ENCODE measurements at regions not wholly inside any gene's neighbourhood (a gene's known extent, or its start where the extent isn't known, plus 50 kb on each side); places are given as distances from the start of the nearest gene placed in this dataset.
A peak's percentile ranks its signal among the peaks of the same experiment; 100 is the strongest.

DNA sequence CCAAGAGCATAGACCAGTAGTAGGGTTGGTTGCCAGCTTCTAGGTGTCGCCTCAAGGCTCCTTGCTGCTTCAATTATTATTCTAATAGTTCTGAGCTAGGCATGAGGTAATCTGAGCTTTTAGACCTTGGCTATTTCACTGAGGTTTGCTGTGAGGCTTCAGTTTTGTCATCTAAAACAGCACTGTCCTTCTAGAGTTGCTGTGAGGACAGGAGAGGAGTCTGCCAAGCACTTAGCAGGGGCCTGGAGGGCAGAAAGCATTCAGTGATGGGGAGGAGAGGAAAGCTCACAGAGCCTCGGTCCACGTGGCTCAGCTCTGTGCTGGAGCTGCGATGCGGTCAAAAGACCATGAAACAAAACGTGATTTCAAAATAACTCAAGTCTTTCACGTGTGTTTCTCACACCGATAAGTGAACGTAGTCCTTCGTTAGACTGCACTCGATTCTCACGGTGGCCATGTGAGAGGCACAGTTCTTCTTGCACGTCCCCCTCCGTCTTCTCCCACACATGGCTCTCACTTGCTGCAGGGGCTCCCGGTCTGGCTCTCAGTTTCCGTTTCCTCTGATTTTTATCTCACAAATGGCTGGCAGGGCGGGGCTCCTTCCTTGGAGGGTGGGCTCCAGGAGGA is 113.7 kb downstream of the B3GNT2 start:
- DNase-seq (no peak), ATAC-seq (no peak)
- peaks cover 56% of the 10 kb centered on the region for H3K4me1 Mint-ChIP-seq
- no peaks in the 10 kb centered on the region for H3K27me3 Mint-ChIP-seq
- peak overlapping the region; percentile 95 for H3K27ac Mint-ChIP-seq
- H3K9me3 ChIP-seq (ENCODE audit: control insufficient read depth, low read length, poor library complexity, severe bottlenecking), result no peaks in the 10 kb centered on the region
- H3K4me3 Mint-ChIP-seq, result peak overlapping the region; percentile 77
- no peaks in the 10 kb centered on the region for H3K36me3 Mint-ChIP-seq (ENCODE audit: low read depth)

DNA sequence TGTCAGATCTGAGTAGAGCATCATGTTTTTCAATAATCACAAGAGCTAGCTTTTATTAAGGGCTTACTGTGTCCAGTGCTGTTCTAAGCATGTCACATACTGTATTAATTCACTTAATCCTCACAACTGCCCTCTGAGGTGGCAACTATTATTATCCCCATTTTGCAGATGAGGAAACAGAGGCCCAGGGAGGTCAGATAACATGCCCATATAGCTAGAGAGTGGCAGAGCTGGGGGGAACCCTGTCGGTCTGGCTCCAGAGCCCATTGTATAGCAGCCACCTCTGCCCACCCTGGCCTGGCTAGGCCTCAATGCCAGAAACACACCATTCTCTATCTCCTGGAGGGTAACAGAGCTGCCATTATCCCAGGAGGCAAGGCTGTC is 113.2 kb downstream of the B3GNT2 start:
- H3K9me3 ChIP-seq (ENCODE audit: control insufficient read depth, low read length, poor library complexity, severe bottlenecking), result no peaks in the 10 kb centered on the region
- H3K27me3 Mint-ChIP-seq, result no peaks in the 10 kb centered on the region
- H3K4me3 Mint-ChIP-seq, result peak overlapping the region; percentile 77
- peak overlapping the region; percentile 95 for H3K27ac Mint-ChIP-seq
- DNase-seq (no peak), ATAC-seq (no peak)
- H3K4me1 Mint-ChIP-seq, result peaks cover 57% of the 10 kb centered on the region
- no peaks in the 10 kb centered on the region for H3K36me3 Mint-ChIP-seq (ENCODE audit: low read depth)

DNA sequence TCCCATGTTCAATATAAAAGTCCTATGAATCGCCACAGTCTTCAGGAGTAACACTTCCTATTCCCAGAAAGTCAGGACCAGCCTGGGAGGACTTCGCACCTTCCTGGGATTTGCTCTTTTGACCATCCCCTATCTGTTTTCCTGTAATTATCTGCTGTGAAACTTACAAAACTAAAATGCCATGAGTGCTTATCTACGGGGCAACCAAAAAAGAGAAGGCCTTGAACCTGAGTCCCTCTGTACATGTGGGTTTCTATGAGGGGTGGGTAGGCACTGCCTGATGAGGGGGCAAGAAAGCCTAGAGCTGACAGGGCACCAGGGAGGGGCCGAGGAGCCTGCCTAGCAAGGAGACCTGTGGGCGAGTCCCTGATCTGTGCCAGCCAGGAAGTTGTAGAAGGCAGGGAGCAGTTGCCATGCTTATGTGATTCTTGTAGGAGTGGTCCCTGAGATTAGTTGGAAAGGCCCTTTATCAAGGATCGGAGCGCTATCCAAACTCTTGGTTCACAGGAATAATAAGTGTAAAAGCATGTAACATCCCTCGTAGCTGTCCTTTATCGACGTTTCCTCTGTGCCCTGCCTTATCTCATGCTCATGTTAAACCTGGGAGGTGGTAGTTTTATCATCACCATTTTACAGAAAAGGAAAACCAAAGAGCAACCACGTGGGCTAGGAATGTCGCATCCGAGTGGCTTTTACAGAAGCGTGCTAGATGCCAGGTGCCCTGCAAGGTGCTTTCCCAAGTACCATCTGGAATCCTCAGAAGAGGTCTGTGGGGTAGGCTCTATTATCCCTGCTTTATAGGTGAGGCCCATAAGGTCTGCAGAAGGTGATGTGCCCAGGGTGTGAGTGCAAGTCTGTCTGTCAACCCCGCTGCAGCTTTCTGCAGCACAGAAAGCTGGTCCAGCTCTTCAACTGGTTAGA is 111.8 kb downstream of the B3GNT2 start:
- H3K4me3 Mint-ChIP-seq, result no peak overlapping the region
- no peaks in the 10 kb centered on the region for H3K36me3 Mint-ChIP-seq (ENCODE audit: low read depth)
- H3K27ac Mint-ChIP-seq, result peak overlapping the region; percentile 95
- H3K4me1 Mint-ChIP-seq, result peaks cover 63% of the 10 kb centered on the region
- peaks cover under 1% of the 10 kb centered on the region for H3K27me3 Mint-ChIP-seq
- ATAC-seq (no peak), DNase-seq (no peak)
- H3K9me3 ChIP-seq (ENCODE audit: control insufficient read depth, low read length, poor library complexity, severe bottlenecking), result no peaks in the 10 kb centered on the region

DNA sequence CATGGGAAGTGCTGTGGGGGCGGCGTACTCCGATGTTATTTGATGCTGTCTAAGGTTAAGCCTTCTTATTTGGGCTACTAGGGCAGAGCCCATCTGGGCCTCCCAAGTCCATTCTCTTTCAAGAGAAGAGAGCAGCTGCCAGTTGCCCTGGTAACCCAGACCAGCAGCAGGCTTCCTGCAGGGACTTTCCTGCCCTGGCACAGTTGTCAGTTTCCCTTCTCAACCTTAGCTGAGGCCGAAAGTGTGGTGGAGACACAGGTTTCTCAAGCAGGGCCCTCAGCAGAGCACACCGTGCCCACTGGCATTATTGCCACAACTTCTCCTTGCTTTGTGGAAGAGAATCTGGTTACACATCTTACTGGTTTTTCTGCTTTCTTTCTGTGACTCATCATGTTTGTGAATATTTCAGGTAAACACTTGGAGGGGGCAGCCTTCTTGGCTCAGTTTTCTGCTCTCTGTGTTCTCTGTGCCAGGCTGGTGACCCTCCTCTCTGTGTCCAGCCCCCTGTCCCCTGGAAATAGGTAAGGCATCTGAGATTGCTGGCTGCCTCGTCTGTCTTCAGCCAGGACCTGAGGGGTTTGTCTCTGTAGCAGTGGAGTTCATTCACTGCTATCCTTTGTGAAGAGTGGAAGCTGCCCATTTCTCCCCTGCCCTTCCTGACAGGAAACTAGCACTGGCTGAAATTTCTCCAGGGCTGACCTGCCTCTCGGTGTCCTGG is 111.0 kb downstream of the B3GNT2 start:
- DNase-seq (peak in 1 of 3 donors; percentile 23), ATAC-seq (peak; percentile 79)
- Mint-ChIP-seq H3K4me3 (peak overlapping the region; percentile 55), H3K36me3 (ENCODE audit: low read depth) (no peaks in the 10 kb centered on the region), H3K27me3 (peaks cover 6% of the 10 kb centered on the region), H3K4me1 (peaks cover 69% of the 10 kb centered on the region), H3K27ac (peak overlapping the region; percentile 95)
- H3K9me3 ChIP-seq (ENCODE audit: control insufficient read depth, low read length, poor library complexity, severe bottlenecking), result no peaks in the 10 kb centered on the region

DNA sequence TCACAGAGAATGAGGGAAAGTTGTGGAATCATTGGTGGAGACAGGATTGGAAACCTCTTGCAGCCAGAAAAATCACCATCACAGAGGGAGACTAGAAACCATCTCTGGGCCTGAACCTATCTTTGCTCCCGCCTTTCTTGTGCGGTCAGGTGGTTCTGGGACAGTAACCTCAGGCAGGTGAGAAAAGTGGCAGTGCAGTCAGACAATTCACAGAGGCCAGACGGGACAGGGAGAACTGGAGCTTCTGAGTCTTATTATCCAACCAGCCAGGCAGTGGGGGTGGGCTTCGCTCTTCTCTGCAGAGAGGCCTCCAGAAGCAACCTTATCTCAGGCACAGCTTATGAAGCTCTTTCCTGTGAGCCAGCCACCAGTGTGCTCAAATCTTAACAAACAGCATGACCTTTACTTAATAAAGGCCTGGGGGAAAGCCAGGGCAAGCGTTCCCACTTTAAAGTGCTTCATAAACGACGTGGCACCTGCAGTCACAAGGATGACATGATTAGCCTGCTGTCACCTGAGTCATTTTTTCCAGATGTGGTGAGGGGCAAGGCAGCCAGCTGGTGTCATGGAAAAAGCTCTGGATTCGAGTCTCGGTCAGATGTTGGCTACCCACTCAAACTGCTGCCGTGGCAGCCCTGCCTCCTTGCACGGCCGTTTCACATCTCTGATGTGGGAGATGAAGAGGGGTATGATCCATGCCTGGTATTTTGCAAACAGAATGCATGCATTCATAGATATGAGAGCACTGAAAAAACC is 109.7 kb downstream of the B3GNT2 start:
- DNase-seq, result no peak
- peak overlapping the region; percentile 95 for H3K27ac Mint-ChIP-seq
- no peak for ATAC-seq
- H3K9me3 ChIP-seq (ENCODE audit: control insufficient read depth, low read length, poor library complexity, severe bottlenecking), result no peaks in the 10 kb centered on the region
- peaks cover 67% of the 10 kb centered on the region for H3K4me1 Mint-ChIP-seq
- H3K27me3 Mint-ChIP-seq, result peaks cover 6% of the 10 kb centered on the region
- H3K36me3 Mint-ChIP-seq (ENCODE audit: low read depth), result no peaks in the 10 kb centered on the region
- H3K4me3 Mint-ChIP-seq, result peak overlapping the region; percentile 77

DNA sequence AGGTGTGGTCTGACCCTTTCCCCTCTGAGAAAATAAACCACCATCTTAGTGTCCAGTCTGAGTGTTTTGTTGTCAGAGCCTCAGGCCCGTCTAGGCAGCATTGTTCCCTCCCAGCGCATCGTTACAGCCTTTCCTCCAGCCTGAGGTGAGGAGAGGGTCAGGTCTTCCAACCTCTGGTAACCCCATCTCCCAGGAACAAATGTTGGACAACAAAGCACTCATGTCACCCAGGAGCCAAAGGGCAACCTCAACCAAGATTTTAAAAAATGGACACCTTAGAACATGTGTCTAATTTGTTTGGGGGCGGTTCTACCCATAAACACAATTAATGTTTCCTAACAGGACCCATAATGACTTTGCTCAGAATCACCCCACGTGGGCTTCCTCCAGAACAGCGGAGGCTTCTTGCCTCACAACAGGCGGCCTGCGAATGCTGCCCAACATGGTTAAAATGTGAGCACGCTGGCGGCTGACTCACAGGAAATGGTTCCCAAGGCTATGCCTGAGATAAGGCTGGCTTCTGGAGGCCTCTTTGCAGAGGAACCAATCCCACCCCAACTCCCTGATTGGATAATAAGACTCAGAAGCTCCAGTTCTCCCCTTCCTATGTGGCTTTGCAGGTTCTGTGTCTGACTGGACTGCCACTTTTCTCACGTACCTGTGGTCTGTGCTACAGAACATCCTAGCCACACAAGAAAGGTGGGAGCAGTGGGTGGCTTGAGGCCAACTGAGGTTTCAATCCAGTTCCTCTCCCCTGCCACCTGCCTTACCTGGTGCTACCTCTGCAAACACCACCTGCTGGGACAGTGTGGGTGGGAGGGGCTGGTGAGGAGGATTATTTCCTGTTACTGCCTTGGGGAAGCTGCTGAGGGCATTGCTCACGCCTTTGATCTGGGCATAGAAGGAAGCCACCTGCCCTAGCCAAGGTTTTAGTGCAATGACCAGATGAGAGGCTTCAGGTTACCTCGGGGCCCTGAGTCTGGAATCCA is 108.8 kb downstream of the B3GNT2 start:
- peak overlapping the region; percentile 95 for H3K27ac Mint-ChIP-seq
- no peaks in the 10 kb centered on the region for H3K9me3 ChIP-seq (ENCODE audit: control insufficient read depth, low read length, poor library complexity, severe bottlenecking)
- peak overlapping the region; percentile 77 for H3K4me3 Mint-ChIP-seq
- DNase-seq, result no peak
- H3K27me3 Mint-ChIP-seq, result peaks cover 6% of the 10 kb centered on the region
- peak; percentile 42 for ATAC-seq
- no peaks in the 10 kb centered on the region for H3K36me3 Mint-ChIP-seq (ENCODE audit: low read depth)
- peaks cover 60% of the 10 kb centered on the region for H3K4me1 Mint-ChIP-seq

DNA sequence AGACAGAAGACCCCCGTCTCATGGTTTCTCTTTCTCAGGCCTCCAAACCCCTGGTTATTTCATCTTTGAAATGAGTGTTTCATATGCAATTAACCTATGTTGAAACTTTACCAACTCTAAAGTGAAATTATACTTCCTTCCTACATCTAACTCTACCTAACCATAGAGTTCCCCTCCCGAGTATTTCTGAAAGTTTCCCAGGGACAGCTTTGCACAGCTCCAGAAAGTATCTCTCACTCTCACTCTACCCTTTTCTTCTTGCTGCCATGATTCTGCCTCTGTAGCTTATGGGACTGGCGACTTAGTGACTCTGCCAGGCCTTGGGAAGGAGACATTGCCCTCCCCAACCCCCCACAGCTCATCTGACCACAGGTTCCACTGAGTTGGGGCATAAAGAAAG is 107.9 kb downstream of the B3GNT2 start:
- H3K27me3 Mint-ChIP-seq, result peaks cover 6% of the 10 kb centered on the region
- peak overlapping the region; percentile 61 for H3K4me3 Mint-ChIP-seq
- no peaks in the 10 kb centered on the region for H3K9me3 ChIP-seq (ENCODE audit: control insufficient read depth, low read length, poor library complexity, severe bottlenecking)
- peak overlapping the region; percentile 95 for H3K27ac Mint-ChIP-seq
- ATAC-seq (no peak), DNase-seq (no peak)
- H3K4me1 Mint-ChIP-seq, result peaks cover 51% of the 10 kb centered on the region
- H3K36me3 Mint-ChIP-seq (ENCODE audit: low read depth), result no peaks in the 10 kb centered on the region

DNA sequence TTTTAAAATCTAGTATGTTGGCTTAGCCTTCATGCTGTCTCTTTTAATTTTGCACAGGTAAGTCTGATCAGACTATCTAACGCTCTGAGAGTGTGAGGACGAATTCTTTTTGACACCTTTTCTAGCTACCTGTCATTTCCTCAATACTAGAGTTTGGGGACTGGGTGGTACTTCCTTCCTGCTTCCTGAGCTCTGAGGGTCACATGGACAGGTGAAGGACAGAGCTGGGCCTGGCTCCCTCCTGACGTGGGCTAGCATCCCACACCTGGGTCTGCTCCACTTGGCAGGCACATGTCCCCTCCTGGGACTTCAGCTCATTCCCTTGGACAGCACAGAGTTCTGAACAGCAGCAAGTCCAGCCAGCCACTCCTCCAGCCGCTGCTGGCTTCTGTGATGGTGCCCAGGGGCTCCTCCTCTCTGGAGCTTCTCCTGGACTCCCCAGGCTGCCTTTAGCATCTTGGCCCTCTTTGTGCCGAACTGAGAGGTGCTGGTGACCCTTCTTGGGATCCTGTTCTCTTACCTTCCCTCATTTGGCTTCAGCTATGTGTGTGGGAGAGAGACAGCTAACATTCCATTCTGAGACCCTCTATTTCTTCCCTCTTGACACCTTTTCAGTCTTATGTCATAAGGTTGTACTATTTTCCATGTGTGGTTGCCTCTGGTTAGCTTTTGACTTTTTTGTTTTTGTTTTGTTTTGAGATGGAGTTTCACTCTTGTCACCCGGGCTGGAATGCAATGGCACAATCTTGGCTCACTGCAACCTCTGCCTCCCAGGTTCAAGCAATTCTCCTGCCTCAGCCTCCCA is 106.9 kb downstream of the B3GNT2 start:
- Mint-ChIP-seq H3K4me3 (peak overlapping the region; percentile 77), H3K36me3 (ENCODE audit: low read depth) (no peaks in the 10 kb centered on the region), H3K4me1 (peaks cover 51% of the 10 kb centered on the region), H3K27ac (peak overlapping the region; percentile 63), H3K27me3 (peaks cover 6% of the 10 kb centered on the region)
- DNase-seq (no peak), ATAC-seq (no peak)
- no peaks in the 10 kb centered on the region for H3K9me3 ChIP-seq (ENCODE audit: control insufficient read depth, low read length, poor library complexity, severe bottlenecking)

DNA sequence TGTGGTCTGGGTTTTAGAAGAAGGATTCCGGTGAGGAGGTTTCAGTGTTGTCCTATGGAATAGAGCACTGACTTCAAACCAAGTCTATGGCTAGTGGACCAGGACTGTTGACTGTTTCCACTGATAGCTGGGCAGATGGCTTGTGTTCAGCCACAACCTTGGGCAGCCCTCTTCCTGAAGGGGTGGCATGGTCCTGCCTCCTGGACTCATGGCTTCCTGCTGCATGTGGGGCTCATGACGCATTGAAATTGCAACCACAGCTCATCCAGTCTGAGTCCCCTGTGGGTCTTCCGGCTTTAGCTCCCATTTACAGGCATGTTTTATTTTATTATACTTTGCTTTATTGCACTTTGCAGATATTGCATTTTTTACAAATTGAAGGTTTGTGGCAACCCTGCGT is 105.0 kb downstream of the B3GNT2 start:
- Mint-ChIP-seq H3K36me3 (ENCODE audit: low read depth) (no peaks in the 10 kb centered on the region), H3K27ac (no peak overlapping the region), H3K4me1 (peaks cover 36% of the 10 kb centered on the region), H3K27me3 (peaks cover 19% of the 10 kb centered on the region), H3K4me3 (no peak overlapping the region)
- H3K9me3 ChIP-seq (ENCODE audit: control insufficient read depth, low read length, poor library complexity, severe bottlenecking), result no peaks in the 10 kb centered on the region
- ATAC-seq (no peak), DNase-seq (no peak)

DNA sequence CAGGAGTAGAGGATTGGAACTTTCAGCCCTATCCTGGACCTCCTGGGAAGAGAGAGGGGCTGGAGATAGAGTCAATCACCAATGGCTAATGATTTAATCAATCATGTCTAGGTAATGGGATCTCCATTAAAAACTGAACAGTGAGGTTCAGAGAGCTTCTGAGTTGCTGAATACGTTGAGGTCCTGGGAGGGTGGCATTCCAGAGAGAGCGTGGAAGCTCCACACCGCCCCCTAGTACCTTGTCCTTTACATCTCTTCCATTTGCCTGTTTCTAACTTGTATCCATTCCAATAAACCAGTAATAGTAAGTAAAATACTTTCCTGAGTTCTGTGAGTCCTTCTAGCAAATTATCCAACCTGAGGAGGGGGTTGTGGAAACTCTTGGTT is 101.7 kb downstream of the B3GNT2 start:
- Mint-ChIP-seq H3K27ac (no peak overlapping the region), H3K27me3 (peaks cover 18% of the 10 kb centered on the region), H3K36me3 (ENCODE audit: low read depth) (no peaks in the 10 kb centered on the region), H3K4me3 (no peak overlapping the region), H3K4me1 (peaks cover 6% of the 10 kb centered on the region)
- DNase-seq (no peak), ATAC-seq (no peak)
- no peaks in the 10 kb centered on the region for H3K9me3 ChIP-seq (ENCODE audit: control insufficient read depth, low read length, poor library complexity, severe bottlenecking)

DNA sequence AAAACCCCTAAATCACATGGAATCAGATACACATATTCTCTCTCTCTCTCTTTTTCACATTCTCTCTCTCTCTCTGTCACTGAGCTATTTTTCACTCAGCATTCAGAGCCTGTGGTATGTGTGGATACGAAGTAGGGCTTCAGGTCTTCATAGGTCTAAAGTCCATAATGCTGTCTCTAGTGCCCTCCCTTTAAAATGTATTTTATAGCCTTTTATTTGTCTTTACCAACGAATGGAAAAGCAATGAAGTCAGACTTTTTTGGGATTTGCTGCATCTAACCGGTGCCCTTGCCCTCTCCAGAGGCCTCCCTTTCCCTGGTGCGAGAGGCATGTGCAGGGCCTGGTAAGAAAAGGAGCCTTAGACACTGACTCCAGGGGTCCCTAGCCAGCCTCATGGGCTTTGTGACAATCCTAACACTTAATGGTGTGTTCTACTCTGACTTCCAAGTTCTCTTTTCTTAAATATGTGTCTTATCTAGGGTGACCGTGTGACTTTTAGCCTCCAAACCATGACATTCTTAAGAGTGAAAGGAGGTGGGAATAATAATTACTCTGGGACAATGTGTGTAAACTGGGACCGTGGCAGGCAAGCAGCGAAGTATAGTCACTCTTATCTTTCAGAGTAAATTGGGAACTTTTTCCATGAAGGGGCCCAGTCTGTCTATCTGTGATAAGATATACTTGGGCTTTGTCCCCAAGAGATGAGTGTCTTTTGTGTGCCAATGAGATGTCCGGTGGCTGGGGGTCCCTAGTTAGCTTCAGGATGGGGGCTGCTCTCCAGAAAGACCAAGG is 101.1 kb downstream of the B3GNT2 start:
- no peak overlapping the region for H3K4me3 Mint-ChIP-seq
- H3K9me3 ChIP-seq (ENCODE audit: control insufficient read depth, low read length, poor library complexity, severe bottlenecking), result no peaks in the 10 kb centered on the region
- H3K36me3 Mint-ChIP-seq (ENCODE audit: low read depth), result no peaks in the 10 kb centered on the region
- DNase-seq (no peak), ATAC-seq (no peak)
- H3K4me1 Mint-ChIP-seq, result no peaks in the 10 kb centered on the region
- H3K27ac Mint-ChIP-seq, result no peak overlapping the region
- peaks cover 14% of the 10 kb centered on the region for H3K27me3 Mint-ChIP-seq
